Peyer's patch (tissue), 4 donors: ENCODE measurements at regions not wholly inside any gene's neighbourhood (a gene's known extent, or its start where the extent isn't known, plus 50 kb on each side); places are given as distances from the start of the nearest gene placed in this dataset.
"Not testable (repeated sequence)": the region's sequence is repeated elsewhere in the genome, so short reads cannot be mapped to it uniquely, and the experiment has no call there.

Experiments used
- DNase-seq, 3 donors: peaks; one replicate each; pipeline ENCODE4 v3.0.0-alpha.2; 2017 to 2019
- H3K27ac ChIP-seq, 4 donors: fragments of 200-600 bp; sonication (generic); one replicate each; pipeline ENCODE4 v1.5.1; 2016 to 2019
- H3K27me3 ChIP-seq, 2 donors: fragments of 200-600 bp; sonication (generic); one replicate each; pipeline ENCODE4 v1.5.1; 2019
- H3K36me3 ChIP-seq, 3 donors: fragments of 200-600 bp; sonication (generic); one replicate each; pipeline ENCODE4 v1.5.1; 2016 to 2019
- H3K4me1 ChIP-seq, 4 donors: fragments of 200-600 bp; sonication (generic); one replicate each; pipeline ENCODE4 v1.5.1; 2016 to 2019
- H3K4me3 ChIP-seq, 4 donors: fragments of 200-600 bp; sonication (generic); 1 replicate in 3 of 4; 2 replicates in 1 of 4; pipeline ENCODE4 v1.5.1; 2016 to 2019; ENCODE audit warnings: mild to moderate bottlenecking in 1 of 4
- H3K9me3 ChIP-seq, 4 donors: fragments of 200-600 bp; sonication (generic); one replicate each; pipeline ENCODE4 v1.5.1; 2016 to 2019; ENCODE audit warnings: mild to moderate bottlenecking in 1 of 4
- CTCF ChIP-seq, 6 experiments: fragments of 450-650 bp in 4 of 6; fragments of 200-600 bp in 2 of 6; sonication (generic) in 1 of 6; IDR thresholded peaks; one replicate each; pipeline ENCODE4 v1.5.1; 2017 to 2019; ENCODE audit warnings: antibody characterized with exemption in 6 of 6, mild to moderate bottlenecking in 3 of 6, moderate library complexity in 1 of 6
- POLR2A ChIP-seq, 2 donors: fragments of 450-650 bp; IDR thresholded peaks; one replicate each; pipeline ENCODE4 v1.5.1; 2017; ENCODE audit warnings: antibody characterized with exemption in 2 of 2, mild to moderate bottlenecking in 2 of 2, moderate library complexity in 2 of 2

- no peak overlapping the region for H3K27ac ChIP-seq
- H3K4me3 ChIP-seq: no peak overlapping the region
- H3K4me1 ChIP-seq: no peaks in the 10 kb centered on the region
- no peaks in the 10 kb centered on the region for H3K27me3 ChIP-seq
- DNase-seq: no peak
- no peaks in the 10 kb centered on the region for H3K36me3 ChIP-seq
- no peaks in the 10 kb centered on the region for H3K9me3 ChIP-seq
- TF ChIP-seq CTCF (IDR thresholded peaks at IDR 0.05) (no peak), POLR2A (IDR thresholded peaks at IDR 0.05) (no peak)
Observed at GRCh38 chr19:30682146-30682998, 310.2 kb downstream of the ZNF536 start.

- no peaks in the 10 kb centered on the region for H3K36me3 ChIP-seq
- no peaks in the 10 kb centered on the region for H3K9me3 ChIP-seq
- DNase-seq: no peak
- H3K4me1 ChIP-seq: no peaks in the 10 kb centered on the region
- H3K27me3 ChIP-seq: no peaks in the 10 kb centered on the region
- H3K27ac ChIP-seq: no peak overlapping the region
- no peak overlapping the region for H3K4me3 ChIP-seq
- TF ChIP-seq CTCF (IDR thresholded peaks at IDR 0.05) (no peak), POLR2A (IDR thresholded peaks at IDR 0.05) (no peak)
Observed at GRCh38 chr19:30681162-30682100, 309.2 kb downstream of the ZNF536 start.

GRCh38 chr19:30680399-30680798 is 308.2 kb downstream of the ZNF536 start:
- not testable (repeated sequence) for H3K36me3 ChIP-seq, DNase-seq, H3K27me3 ChIP-seq, H3K27ac ChIP-seq, H3K4me3 ChIP-seq, H3K4me1 ChIP-seq, H3K9me3 ChIP-seq

DNA sequence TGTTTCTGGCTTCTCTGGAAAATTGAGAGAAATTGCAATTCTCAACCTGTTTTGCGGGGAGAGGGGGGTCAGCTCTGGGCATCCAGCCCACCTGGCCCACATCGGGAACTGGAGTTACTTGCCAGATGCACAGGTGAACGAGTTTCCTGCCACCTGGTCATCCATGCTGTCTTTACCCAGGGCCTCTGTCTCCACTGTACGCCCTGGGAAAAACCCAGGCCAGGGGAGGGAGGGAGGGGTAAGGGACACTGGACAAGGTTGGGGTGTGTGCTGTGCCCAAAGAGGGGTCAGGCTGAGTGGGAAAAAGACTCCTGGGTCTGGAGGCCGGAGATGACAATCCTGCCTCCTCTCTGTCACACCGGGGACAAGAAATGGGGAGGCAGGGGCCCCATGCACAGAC is 307.6 kb downstream of the ZNF536 start:
- H3K36me3 ChIP-seq: no peaks in the 10 kb centered on the region
- no peaks in the 10 kb centered on the region for H3K27me3 ChIP-seq
- no peak overlapping the region for H3K27ac ChIP-seq
- DNase-seq: no peak
- TF ChIP-seq POLR2A (IDR thresholded peaks at IDR 0.05) (no peak), CTCF (IDR thresholded peaks at IDR 0.05) (no peak)
- no peaks in the 10 kb centered on the region for H3K4me1 ChIP-seq
- H3K9me3 ChIP-seq: no peaks in the 10 kb centered on the region
- no peak overlapping the region for H3K4me3 ChIP-seq

- Histone ChIP-seq H3K9me3 (no peaks in the 10 kb centered on the region), H3K27ac (no peak overlapping the region), H3K27me3 (no peaks in the 10 kb centered on the region), H3K36me3 (no peaks in the 10 kb centered on the region), H3K4me1 (no peaks in the 10 kb centered on the region), H3K4me3 (no peak overlapping the region)
- no peak for TF ChIP-seq CTCF (IDR thresholded peaks at IDR 0.05)
- TF ChIP-seq POLR2A (IDR thresholded peaks at IDR 0.05): no peak
- DNase-seq: no peak
Observed at GRCh38 chr19:30679153-30679702, 307.0 kb downstream of the ZNF536 start.

DNA sequence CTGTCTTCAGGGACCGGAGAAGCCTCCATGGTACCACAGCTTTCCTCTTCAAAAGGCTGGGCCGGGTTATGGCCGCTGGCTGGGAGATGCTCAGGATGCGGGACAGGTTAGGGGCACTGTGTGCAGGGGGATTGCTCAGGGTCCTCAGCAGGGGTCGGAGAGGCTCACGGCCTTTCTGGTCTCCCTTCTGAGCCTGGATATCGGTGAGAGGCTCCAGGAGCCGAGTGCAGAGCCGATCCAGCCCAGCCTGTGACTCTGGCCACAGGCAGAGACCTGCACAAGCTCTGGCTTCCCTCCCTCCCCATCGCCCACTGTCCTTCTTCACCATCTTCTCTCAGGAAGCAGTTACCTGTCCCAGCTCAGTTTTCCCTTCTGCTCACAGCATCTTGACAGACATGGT is 306.0 kb downstream of the ZNF536 start:
- no peaks in the 10 kb centered on the region for H3K9me3 ChIP-seq
- no peaks in the 10 kb centered on the region for H3K4me1 ChIP-seq
- DNase-seq: no peak
- H3K27ac ChIP-seq: no peak overlapping the region
- no peak for TF ChIP-seq POLR2A (IDR thresholded peaks at IDR 0.05)
- TF ChIP-seq CTCF (IDR thresholded peaks at IDR 0.05): no peak
- H3K27me3 ChIP-seq: no peaks in the 10 kb centered on the region
- H3K36me3 ChIP-seq: no peaks in the 10 kb centered on the region
- no peak overlapping the region for H3K4me3 ChIP-seq
